Stomach smooth muscle (tissue), 2 donors: ENCODE measurements at regions not wholly inside any gene's neighbourhood (a gene's known extent, or its start where the extent isn't known, plus 50 kb on each side); places are given as distances from the start of the nearest gene placed in this dataset.

Experiments used
- H3K27ac ChIP-seq: one replicate; pipeline ENCODE4 v1.7.0; 2013; ENCODE audit warnings: mild to moderate bottlenecking, low read length, inconsistent platforms
- H3K27me3 ChIP-seq, 2 donors: one replicate each; pipeline ENCODE4 v1.7.0; 2013; ENCODE audit warnings: low read length in 2 of 2; ENCODE audit not compliant: insufficient read depth in 2 of 2, control insufficient read depth in 1 of 2
- H3K36me3 ChIP-seq, 2 donors: one replicate each; pipeline ENCODE4 v1.7.0; 2013; ENCODE audit warnings: low read length in 2 of 2; ENCODE audit not compliant: control insufficient read depth in 2 of 2, insufficient read depth in 2 of 2
- H3K4me1 ChIP-seq: one replicate; pipeline ENCODE4 v1.7.0; 2013; ENCODE audit warnings: low read length; ENCODE audit not compliant: control insufficient read depth, insufficient read depth
- H3K4me3 ChIP-seq, 2 donors: one replicate each; pipeline ENCODE4 v1.7.0; 2013; ENCODE audit warnings: low read length in 2 of 2
- H3K9ac ChIP-seq, 2 donors: one replicate each; pipeline ENCODE4 v1.7.0; 2013; ENCODE audit warnings: low read length in 2 of 2, mild to moderate bottlenecking in 1 of 2
- H3K9me3 ChIP-seq, 2 donors: one replicate each; pipeline ENCODE4 v1.7.0; 2013; ENCODE audit warnings: low read length in 2 of 2; ENCODE audit not compliant: control insufficient read depth in 2 of 2
- donor health status: healthy.
- donor health status: Pancreatic carcinoma.

- no peak overlapping the region for H3K9ac ChIP-seq
- H3K27ac ChIP-seq: no peak overlapping the region
- H3K9me3 ChIP-seq: peaks cover 3 to 8% of the 10 kb centered on the region in 2 donors
- no peaks in the 10 kb centered on the region for H3K27me3 ChIP-seq
- no peak overlapping the region for H3K4me3 ChIP-seq
- H3K4me1 ChIP-seq: no peaks in the 10 kb centered on the region
- H3K36me3 ChIP-seq: no peaks in the 10 kb centered on the region
Observed at GRCh38 chr16:9557713-9558112, 466.3 kb downstream of the HAPSTR1 start.

- H3K27me3 ChIP-seq: no peaks in the 10 kb centered on the region
- H3K9me3 ChIP-seq: no peaks in the 10 kb centered on the region
- H3K4me1 ChIP-seq: no peaks in the 10 kb centered on the region
- no peaks in the 10 kb centered on the region for H3K36me3 ChIP-seq
- no peak overlapping the region for H3K4me3 ChIP-seq
- no peak overlapping the region for H3K27ac ChIP-seq
- H3K9ac ChIP-seq: no peak overlapping the region
Observed at GRCh38 chr16:9566099-9566498, 474.7 kb downstream of the HAPSTR1 start.

GRCh38 chr16:9567666-9568065, 476.2 kb downstream of the HAPSTR1 start:
- Histone ChIP-seq H3K27me3 (no peaks in the 10 kb centered on the region), H3K9me3 (no peaks in the 10 kb centered on the region), H3K4me3 (no peak overlapping the region), H3K36me3 (no peaks in the 10 kb centered on the region), H3K9ac (no peak overlapping the region), H3K27ac (no peak overlapping the region), H3K4me1 (no peaks in the 10 kb centered on the region)

- Histone ChIP-seq H3K4me3 (no peak overlapping the region), H3K9ac (no peak overlapping the region), H3K9me3 (no peaks in the 10 kb centered on the region), H3K27me3 (no peaks in the 10 kb centered on the region), H3K4me1 (no peaks in the 10 kb centered on the region), H3K36me3 (no peaks in the 10 kb centered on the region), H3K27ac (no peak overlapping the region)
Observed at GRCh38 chr16:9568261-9568660, 476.8 kb downstream of the HAPSTR1 start.

GRCh38 chr16:9570521-9570920, 479.1 kb downstream of the HAPSTR1 start:
- Histone ChIP-seq H3K27me3 (no peaks in the 10 kb centered on the region), H3K4me1 (no peaks in the 10 kb centered on the region), H3K27ac (no peak overlapping the region), H3K9ac (no peak overlapping the region), H3K36me3 (no peaks in the 10 kb centered on the region), H3K9me3 (no peaks in the 10 kb centered on the region), H3K4me3 (no peak overlapping the region)

GRCh38 chr16:9578459-9578858, 487.0 kb downstream of the HAPSTR1 start:
- Histone ChIP-seq H3K36me3 (no peaks in the 10 kb centered on the region), H3K27ac (no peak overlapping the region), H3K9ac (no peak overlapping the region), H3K27me3 (no peaks in the 10 kb centered on the region), H3K9me3 (no peaks in the 10 kb centered on the region), H3K4me3 (no peak overlapping the region), H3K4me1 (no peaks in the 10 kb centered on the region)

- no peaks in the 10 kb centered on the region for H3K27me3 ChIP-seq
- no peaks in the 10 kb centered on the region for H3K4me1 ChIP-seq
- no peak overlapping the region for H3K27ac ChIP-seq
- no peak overlapping the region for H3K9ac ChIP-seq
- no peak overlapping the region for H3K4me3 ChIP-seq
- H3K36me3 ChIP-seq: no peaks in the 10 kb centered on the region
- no peaks in the 10 kb centered on the region for H3K9me3 ChIP-seq
Observed at GRCh38 chr16:9580025-9580424, 488.6 kb downstream of the HAPSTR1 start.

GRCh38 chr16:9593440-9593839, 502.0 kb downstream of the HAPSTR1 start:
- H3K27ac ChIP-seq: no peak overlapping the region
- no peaks in the 10 kb centered on the region for H3K36me3 ChIP-seq
- no peaks in the 10 kb centered on the region for H3K27me3 ChIP-seq
- no peaks in the 10 kb centered on the region for H3K4me1 ChIP-seq
- H3K4me3 ChIP-seq: no peak overlapping the region
- no peak overlapping the region for H3K9ac ChIP-seq
- no peaks in the 10 kb centered on the region for H3K9me3 ChIP-seq

GRCh38 chr16:9594047-9594446, 502.6 kb downstream of the HAPSTR1 start:
- no peak overlapping the region for H3K4me3 ChIP-seq
- H3K27me3 ChIP-seq: no peaks in the 10 kb centered on the region
- H3K9ac ChIP-seq: no peak overlapping the region
- H3K9me3 ChIP-seq: no peaks in the 10 kb centered on the region
- H3K27ac ChIP-seq: no peak overlapping the region
- H3K4me1 ChIP-seq: no peaks in the 10 kb centered on the region
- H3K36me3 ChIP-seq: no peaks in the 10 kb centered on the region

- no peak overlapping the region for H3K9ac ChIP-seq
Observed at GRCh38 chr16:9594946-9595345, 503.5 kb downstream of the HAPSTR1 start.

GRCh38 chr16:9595393-9595792, 503.9 kb downstream of the HAPSTR1 start:
- Histone ChIP-seq H3K9me3 (no peaks in the 10 kb centered on the region), H3K27ac (no peak overlapping the region), H3K4me1 (no peaks in the 10 kb centered on the region), H3K4me3 (no peak overlapping the region), H3K9ac (no peak overlapping the region), H3K36me3 (no peaks in the 10 kb centered on the region), H3K27me3 (no peaks in the 10 kb centered on the region)

More at GRCh38 chr16:9594946-9595345, 503.5 kb downstream of the HAPSTR1 start:
- no peaks in the 10 kb centered on the region for H3K4me1 ChIP-seq
- H3K36me3 ChIP-seq: no peaks in the 10 kb centered on the region
- H3K4me3 ChIP-seq: no peak overlapping the region
- no peak overlapping the region for H3K27ac ChIP-seq
- no peaks in the 10 kb centered on the region for H3K27me3 ChIP-seq
- no peaks in the 10 kb centered on the region for H3K9me3 ChIP-seq
